HG03432 (cell line): ENCODE measurements at regions not wholly inside any gene's neighbourhood (a gene's known extent, or its start where the extent isn't known, plus 50 kb on each side); places are given as distances from the start of the nearest gene placed in this dataset.
A peak's percentile ranks its signal among the peaks of the same experiment; 100 is the strongest.

ENCODE experiments used
- ATAC-seq: cut with Tn5 transposase; IDR thresholded peaks from one replicate; pipeline ENCODE4 v1.9.1; 2021; ENCODE audit warnings: mild to moderate bottlenecking, moderate library complexity; ENCODE audit not compliant: unreplicated experiment

GRCh38 chr2:21912405-21912804, 788.6 kb downstream of the TDRD15 start:
- no peak for ATAC-seq

GRCh38 chr2:21915201-21915600, 791.4 kb downstream of the TDRD15 start:
- no peak for ATAC-seq

- ATAC-seq = no peak
Measured at GRCh38 chr2:21916934-21917522, 793.3 kb downstream of the TDRD15 start.

GRCh38 chr2:21920721-21921120, 797.0 kb downstream of the TDRD15 start:
- no peak for ATAC-seq

- peak; percentile 94 for ATAC-seq
Measured at GRCh38 chr2:21924640-21925285, 801.0 kb downstream of the TDRD15 start.

GRCh38 chr2:21928292-21928691, 804.5 kb downstream of the TDRD15 start:
- no peak for ATAC-seq

- ATAC-seq = no peak
Measured at GRCh38 chr2:21930226-21930625, 806.5 kb downstream of the TDRD15 start.

- no peak for ATAC-seq
Measured at GRCh38 chr2:21939967-21940366, 816.2 kb downstream of the TDRD15 start.

- ATAC-seq = no peak
Measured at GRCh38 chr2:21944536-21944935, 820.8 kb downstream of the TDRD15 start.

GRCh38 chr2:21945658-21946057, 821.9 kb downstream of the TDRD15 start:
- no peak for ATAC-seq

GRCh38 chr2:21947046-21947445, 823.3 kb downstream of the TDRD15 start:
- ATAC-seq = no peak

GRCh38 chr2:21966139-21966538, 842.4 kb downstream of the TDRD15 start:
- ATAC-seq = no peak

GRCh38 chr2:21970971-21971370, 847.2 kb downstream of the TDRD15 start:
- no peak for ATAC-seq

GRCh38 chr2:21972586-21972985, 848.8 kb downstream of the TDRD15 start:
- no peak for ATAC-seq

GRCh38 chr2:21981127-21981526, 857.4 kb downstream of the TDRD15 start:
- ATAC-seq = no peak

- no peak for ATAC-seq
Measured at GRCh38 chr2:21993002-21993401, 869.2 kb downstream of the TDRD15 start.

GRCh38 chr2:21996339-21996738, 872.6 kb downstream of the TDRD15 start:
- ATAC-seq = no peak

- no peak for ATAC-seq
Measured at GRCh38 chr2:21999522-21999921, 875.8 kb downstream of the TDRD15 start.

GRCh38 chr2:22002066-22002465, 878.3 kb downstream of the TDRD15 start:
- no peak for ATAC-seq

GRCh38 chr2:22003270-22003669, 879.5 kb downstream of the TDRD15 start:
- ATAC-seq = no peak

GRCh38 chr2:22011048-22011447, 887.3 kb downstream of the TDRD15 start:
- no peak for ATAC-seq

GRCh38 chr2:22020091-22020742, 896.4 kb downstream of the TDRD15 start:
- ATAC-seq = no peak
